CD14-positive monocyte (primary cell): ENCODE measurements at regions not wholly inside any gene's neighbourhood (a gene's known extent, or its start where the extent isn't known, plus 50 kb on each side); places are given as distances from the start of the nearest gene placed in this dataset.

Experiments used
- DNase-seq, 3 donors: peaks; one replicate each; pipeline ENCODE4 v3.0.0-alpha.2; 2011 to 2022
- H2AFZ ChIP-seq: 2 replicates; pipeline ENCODE4 v1.6.0; 2012; ENCODE audit warnings: mild to moderate bottlenecking, low read depth, low read length, inconsistent platforms; ENCODE audit not compliant: insufficient read depth, poor library complexity, severe bottlenecking
- H3K27ac ChIP-seq, 2 donors: 1 replicate in 1 of 2; 2 replicates in 1 of 2; pipeline ENCODE4 v1.5.1; 2012 to 2013; ENCODE audit warnings: low read length in 2 of 2, control low read depth in 1 of 2, inconsistent platforms in 1 of 2, low read depth in 1 of 2, mild to moderate bottlenecking in 1 of 2
- H3K27me3 ChIP-seq, 2 donors: one replicate each; pipeline versions ENCODE4 v1.6.0 to v1.6.1; 2011 to 2013; ENCODE audit warnings: low read length in 2 of 2; ENCODE audit not compliant: control insufficient read depth in 2 of 2, insufficient read depth in 2 of 2
- H3K36me3 ChIP-seq, 2 donors: replicated peaks in 1 of 2; 1 replicate in 1 of 2; 2 replicates in 1 of 2; pipeline versions ENCODE4 v1.5.1 to v1.6.1; 2012 to 2013; ENCODE audit warnings: low read length in 2 of 2, control low read depth in 1 of 2, inconsistent platforms in 1 of 2, mild to moderate bottlenecking in 1 of 2; ENCODE audit not compliant: insufficient read depth in 2 of 2, control insufficient read depth in 1 of 2
- H3K4me1 ChIP-seq, 2 donors: 1 replicate in 1 of 2; 2 replicates in 1 of 2; pipeline versions ENCODE4 v1.5.1 to v1.6.1; 2012 to 2013; ENCODE audit warnings: low read length in 2 of 2, control low read depth in 1 of 2, inconsistent platforms in 1 of 2, mild to moderate bottlenecking in 1 of 2, moderate library complexity in 1 of 2; ENCODE audit not compliant: insufficient read depth in 2 of 2, control insufficient read depth in 1 of 2
- H3K4me2 ChIP-seq: replicated peaks from 2 replicates; pipeline ENCODE3; 2012; ENCODE audit warnings: low read length, moderate library complexity, mild to moderate bottlenecking; ENCODE audit not compliant: poor library complexity, severe bottlenecking; ENCODE audit errors: extremely low read depth
- H3K4me3 ChIP-seq, 3 experiments: fragments of 200-600 bp in 1 of 3; sonication (generic) in 1 of 3; replicated peaks in 1 of 3; 1 replicate in 2 of 3; 2 replicates in 1 of 3; pipeline ENCODE4 v1.5.1; 2011 to 2013; ENCODE audit warnings: low read length in 3 of 3, mild to moderate bottlenecking in 3 of 3, control low read depth in 2 of 3, low read depth in 2 of 3, inconsistent platforms in 1 of 3, moderate library complexity in 1 of 3
- H3K79me2 ChIP-seq: 2 replicates; pipeline ENCODE4 v1.6.0; 2012; ENCODE audit warnings: mild to moderate bottlenecking, control low read depth, inconsistent platforms, low read length, moderate library complexity; ENCODE audit not compliant: insufficient read depth
- H3K9ac ChIP-seq: 2 replicates; pipeline ENCODE4 v1.6.0; 2017; ENCODE audit warnings: low read length, mild to moderate bottlenecking; ENCODE audit not compliant: insufficient read depth, poor library complexity, severe bottlenecking
- H3K9me3 ChIP-seq, 2 donors: replicated peaks in 1 of 2; 1 replicate in 1 of 2; 2 replicates in 1 of 2; pipeline versions ENCODE4 v1.5.1 to v1.6.1; 2012 to 2013; ENCODE audit warnings: low read length in 2 of 2, control low read depth in 1 of 2; ENCODE audit not compliant: control insufficient read depth in 1 of 2, insufficient read depth in 1 of 2
- H4K20me1 ChIP-seq: 2 replicates; pipeline ENCODE4 v1.6.0; 2012; ENCODE audit warnings: mild to moderate bottlenecking, low read length, control low read depth, moderate library complexity; ENCODE audit not compliant: insufficient read depth
- H3K27ac Mint-ChIP-seq, 7 donors: one replicate each; pipeline ENCODE4 v1.8.0; 2020; ENCODE audit warnings: mild to moderate bottlenecking in 7 of 7, mixed read lengths in 7 of 7, moderate library complexity in 6 of 7, inconsistent platforms in 2 of 7
- H3K27me3 Mint-ChIP-seq, 3 donors: one replicate each; pipeline ENCODE4 v1.8.0; 2021 to 2022; ENCODE audit warnings: low read depth in 3 of 3, mild to moderate bottlenecking in 3 of 3, mixed read lengths in 3 of 3, moderate library complexity in 3 of 3, inconsistent platforms in 1 of 3
- H3K36me3 Mint-ChIP-seq, 2 donors: one replicate each; pipeline ENCODE4 v1.8.0; 2020; ENCODE audit warnings: mixed read lengths in 2 of 2, inconsistent platforms in 1 of 2, mild to moderate bottlenecking in 1 of 2
- H3K4me1 Mint-ChIP-seq: one replicate; pipeline ENCODE4 v1.8.0; 2020; ENCODE audit warnings: mild to moderate bottlenecking, mixed read lengths
- H3K4me3 Mint-ChIP-seq, 2 donors: one replicate each; pipeline ENCODE4 v1.8.0; 2020; ENCODE audit warnings: mild to moderate bottlenecking in 2 of 2, mixed read lengths in 2 of 2, moderate library complexity in 1 of 2
- H3K9me3 Mint-ChIP-seq, 7 donors: one replicate each; pipeline ENCODE4 v1.8.0; 2020 to 2022; ENCODE audit warnings: mixed read lengths in 7 of 7, mild to moderate bottlenecking in 6 of 7, moderate library complexity in 6 of 7, inconsistent platforms in 2 of 7
- CTCF ChIP-seq: fragments of 200-600 bp; IDR thresholded peaks from one replicate; pipeline ENCODE4 v1.8.0; 2022; ENCODE audit warnings: antibody characterized with exemption, mild to moderate bottlenecking
- WGBS: methylation state at CpG from one replicate; pipeline ENCODE4 v1.1.5; 2013; ENCODE audit warnings: missing lambda C conversion rate; ENCODE audit not compliant: insufficient coverage; 5-methylcytosine and 5-hydroxymethylcytosine counted together
- intact Hi-C, 2 donors: fragments of 100-400 bp; cut with micrococcal nuclease; formaldehyde crosslinking; loops; one replicate each; pipeline versions ENCODE4 v1.15.0 to v1.15.1; 2023

- 83% methylated on average over 3 of the region's 5 CpGs for WGBS
- H3K36me3 ChIP-seq, result no peaks in the 10 kb centered on the region
- peaks cover 0 to 3% (median 0%) of the 10 kb centered on the region in 3 donors for H3K27me3 Mint-ChIP-seq
- H2AFZ ChIP-seq, result no peak overlapping the region
- intact Hi-C loops, result no loop called here
- H3K79me2 ChIP-seq, result no peaks in the 10 kb centered on the region
- H3K4me1 ChIP-seq, result no peaks in the 10 kb centered on the region
- no peak overlapping the region for H3K4me3 ChIP-seq
- no peaks in the 10 kb centered on the region for H3K27me3 ChIP-seq
- no peaks in the 10 kb centered on the region for H3K36me3 Mint-ChIP-seq
- no peak for TF ChIP-seq CTCF
- H3K9ac ChIP-seq, result no peak overlapping the region
- peaks cover 3 to 16% (median 6%) of the 10 kb centered on the region in 7 donors for H3K9me3 Mint-ChIP-seq
- no peak for DNase-seq
- H3K9me3 ChIP-seq, result peaks cover 3 to 19% of the 10 kb centered on the region in 2 donors
- no peaks in the 10 kb centered on the region for H3K4me1 Mint-ChIP-seq
- no peak overlapping the region for H3K27ac ChIP-seq
- H4K20me1 ChIP-seq, result no peaks in the 10 kb centered on the region
- no peak overlapping the region for H3K27ac Mint-ChIP-seq
- H3K4me3 Mint-ChIP-seq, result no peak overlapping the region
- H3K4me2 ChIP-seq, result no peak overlapping the region
These were observed 675.3 kb upstream of the CCNG1 start for GRCh38 chr5:162762119-162762518.

- no peaks in the 10 kb centered on the region for H3K79me2 ChIP-seq
- Mint-ChIP-seq H3K4me1 (no peaks in the 10 kb centered on the region), H3K9me3 (peaks cover 0 to 10% (median 2%) of the 10 kb centered on the region in 7 donors), H3K4me3 (no peak overlapping the region), H3K27ac (no peak overlapping the region), H3K36me3 (no peaks in the 10 kb centered on the region), H3K27me3 (no peaks in the 10 kb centered on the region)
- H3K36me3 ChIP-seq, result no peaks in the 10 kb centered on the region
- no peak overlapping the region for H3K27ac ChIP-seq
- TF ChIP-seq CTCF, result no peak
- no peak for DNase-seq
- H3K4me2 ChIP-seq, result no peak overlapping the region
- 28% methylated on average over 2 of the region's 4 CpGs for WGBS
- H3K9me3 ChIP-seq, result peaks cover 6 to 11% of the 10 kb centered on the region in 2 donors
- H2AFZ ChIP-seq, result no peak overlapping the region
- H3K4me3 ChIP-seq, result no peak overlapping the region
- no peaks in the 10 kb centered on the region for H3K4me1 ChIP-seq
- H4K20me1 ChIP-seq, result no peaks in the 10 kb centered on the region
- no peaks in the 10 kb centered on the region for H3K27me3 ChIP-seq
- H3K9ac ChIP-seq, result no peak overlapping the region
- intact Hi-C loops, result no loop called here
These were observed 668.4 kb upstream of the CCNG1 start for GRCh38 chr5:162769019-162769418.
